ENCODE measurements at regions not wholly inside any gene's neighbourhood (a gene's known extent, or its start where the extent isn't known, plus 50 kb on each side); places are given as distances from the start of the nearest gene placed in this dataset.

- intact Hi-C loops (cut with DNase I; ENCODE audit: low total_unique reads), result no loop called here
- H3K4me1 ChIP-seq, result no peaks in the 10 kb centered on the region
- TF ChIP-seq CTCF (IDR thresholded peaks at IDR 0.05) (no peak), POLR2A (IDR thresholded peaks at IDR 0.05) (no peak)
- no peaks in the 10 kb centered on the region for H3K36me3 ChIP-seq (ENCODE audit: low read depth, missing control alignments)
- no peaks in the 10 kb centered on the region for H3K27me3 ChIP-seq
- no peak overlapping the region for H3K4me3 ChIP-seq
- H3K27ac ChIP-seq, result no peak overlapping the region
- 89 to 96% methylated on average over 5 of the region's 5 CpGs for WGBS, 2 donors
- H3K9me3 ChIP-seq, result no peaks in the 10 kb centered on the region
- no peak for DNase-seq
Measured at GRCh38 chr10:61320257-61320587, 133.0 kb downstream of the TMEM26 start.

DNA sequence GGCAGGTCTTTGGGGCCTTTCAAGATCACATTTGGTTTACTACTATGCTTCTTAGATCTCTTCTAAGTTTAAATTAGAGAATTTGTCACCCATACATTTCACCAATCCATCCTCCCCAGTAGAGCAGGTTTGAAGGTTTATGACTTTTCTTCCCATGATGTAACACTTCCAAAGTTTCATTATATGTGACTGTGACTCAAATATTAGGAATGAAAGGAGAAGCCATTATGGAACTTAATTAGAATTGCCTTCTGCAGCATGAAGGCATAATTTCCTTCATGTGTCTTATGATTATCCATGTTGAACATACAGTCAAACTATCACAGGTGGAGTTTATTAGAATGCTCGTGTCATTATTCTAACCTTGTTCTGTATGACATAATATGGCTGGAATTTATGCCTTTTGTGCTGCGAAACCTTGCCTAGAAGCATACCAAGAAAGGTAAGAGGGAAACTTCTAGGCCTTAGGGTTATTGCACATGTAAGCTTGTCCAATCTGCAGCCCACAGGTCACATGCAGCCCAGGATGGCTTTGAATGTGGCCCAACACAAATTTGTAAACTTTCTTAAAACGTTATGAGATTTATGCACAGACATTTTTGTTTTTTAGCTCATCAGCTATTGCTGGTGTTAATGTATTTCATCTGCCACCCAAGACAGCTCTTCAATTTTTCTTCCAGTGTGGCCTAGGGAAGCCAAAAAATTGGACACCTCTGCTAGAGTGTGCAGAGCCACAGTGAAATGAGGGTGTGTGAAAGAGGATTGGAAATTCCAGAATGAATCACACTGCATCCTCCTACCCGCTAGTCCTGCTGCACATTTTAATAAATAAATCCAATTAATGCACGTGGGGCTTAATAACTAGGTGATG is 133.6 kb downstream of the TMEM26 start:
- intact Hi-C loops (cut with DNase I; ENCODE audit: low total_unique reads), result no loop called here
- H3K9me3 ChIP-seq, result no peaks in the 10 kb centered on the region
- H3K36me3 ChIP-seq (ENCODE audit: low read depth, missing control alignments), result no peaks in the 10 kb centered on the region
- H3K4me3 ChIP-seq, result no peak overlapping the region
- DNase-seq, result no peak
- 91 to 92% methylated on average over 5 of the region's 5 CpGs for WGBS, 2 donors
- no peaks in the 10 kb centered on the region for H3K4me1 ChIP-seq
- no peak for TF ChIP-seq CTCF (IDR thresholded peaks at IDR 0.05)
- no peak for TF ChIP-seq POLR2A (IDR thresholded peaks at IDR 0.05)
- no peak overlapping the region for H3K27ac ChIP-seq
- no peaks in the 10 kb centered on the region for H3K27me3 ChIP-seq

GRCh38 chr10:61318429-61318828 is 134.8 kb downstream of the TMEM26 start:
- H3K4me3 ChIP-seq, result no peak overlapping the region
- intact Hi-C loops (cut with DNase I; ENCODE audit: low total_unique reads), result no loop called here
- no peaks in the 10 kb centered on the region for H3K27me3 ChIP-seq
- no peaks in the 10 kb centered on the region for H3K9me3 ChIP-seq
- H3K36me3 ChIP-seq (ENCODE audit: low read depth, missing control alignments), result no peaks in the 10 kb centered on the region
- no peak for DNase-seq
- no peaks in the 10 kb centered on the region for H3K4me1 ChIP-seq
- H3K27ac ChIP-seq, result no peak overlapping the region
- TF ChIP-seq POLR2A (IDR thresholded peaks at IDR 0.05), result no peak
- no peak for TF ChIP-seq CTCF (IDR thresholded peaks at IDR 0.05)

DNA sequence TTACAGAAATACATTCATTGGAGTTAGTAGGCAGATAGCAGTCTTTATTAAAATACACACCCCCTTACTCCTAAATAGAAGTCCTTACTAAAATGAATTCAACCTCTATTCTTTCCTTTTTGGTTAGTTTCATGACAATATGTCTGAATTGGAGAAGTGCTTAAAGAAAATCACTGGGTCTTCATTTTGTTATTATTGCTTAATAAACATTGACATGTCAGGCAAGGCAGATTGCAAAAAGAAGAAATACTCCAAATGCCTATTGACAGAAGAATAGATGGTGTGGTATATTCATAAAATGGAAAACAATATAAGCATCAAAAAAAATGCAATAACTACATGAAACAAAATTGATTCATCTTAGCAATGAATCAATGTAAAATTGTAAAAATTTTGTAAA is 135.5 kb downstream of the TMEM26 start:
- TF ChIP-seq POLR2A (IDR thresholded peaks at IDR 0.05), result no peak
- Histone ChIP-seq H3K4me3 (no peak overlapping the region), H3K9me3 (no peaks in the 10 kb centered on the region), H3K27me3 (no peaks in the 10 kb centered on the region), H3K36me3 (ENCODE audit: low read depth, missing control alignments) (no peaks in the 10 kb centered on the region), H3K4me1 (no peaks in the 10 kb centered on the region), H3K27ac (no peak overlapping the region)
- DNase-seq, result no peak
- intact Hi-C loops (cut with DNase I; ENCODE audit: low total_unique reads), result no loop called here

DNA sequence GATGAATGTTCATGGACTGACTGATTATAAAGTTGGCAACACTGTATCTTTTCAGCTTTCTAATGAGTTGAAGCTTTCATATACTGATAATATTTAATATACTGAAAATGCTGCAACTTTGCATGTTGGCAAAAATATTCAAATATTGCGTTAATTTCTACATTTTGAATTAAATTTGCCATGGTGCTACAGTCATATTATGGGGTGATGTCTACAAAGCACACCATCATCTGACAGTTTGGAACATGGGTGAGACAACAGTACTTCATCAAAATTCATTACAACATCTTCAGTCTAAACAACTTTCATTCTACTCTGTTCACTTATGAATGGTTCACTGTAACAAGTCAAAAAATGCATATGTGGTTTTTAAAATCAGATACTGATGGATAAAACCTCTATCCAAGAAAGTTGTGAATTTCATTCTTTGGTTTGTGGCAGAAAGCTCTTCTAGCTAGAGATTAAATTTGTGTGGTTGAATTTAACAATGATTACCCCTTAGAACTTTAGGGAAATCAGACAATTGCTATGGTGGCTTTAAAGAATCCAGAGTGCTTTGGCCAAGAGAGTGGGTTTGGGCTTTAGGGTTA is 136.4 kb downstream of the TMEM26 start:
- no peak for DNase-seq
- TF ChIP-seq POLR2A (IDR thresholded peaks at IDR 0.05) (no peak), CTCF (IDR thresholded peaks at IDR 0.05) (no peak)
- Histone ChIP-seq H3K4me3 (no peak overlapping the region), H3K36me3 (ENCODE audit: low read depth, missing control alignments) (no peaks in the 10 kb centered on the region), H3K27ac (no peak overlapping the region), H3K4me1 (no peaks in the 10 kb centered on the region), H3K27me3 (no peaks in the 10 kb centered on the region), H3K9me3 (no peaks in the 10 kb centered on the region)
- 82 to 93% methylated on average over 1 of the region's 1 CpG for WGBS, 2 donors
- intact Hi-C loops (cut with DNase I; ENCODE audit: low total_unique reads), result no loop called here

Data from testis (tissue), 2 donors.